ENCODE measurements at regions not wholly inside any gene's neighbourhood (a gene's known extent, or its start where the extent isn't known, plus 50 kb on each side); places are given as distances from the start of the nearest gene placed in this dataset.
A peak's percentile ranks its signal among the peaks of the same experiment; 100 is the strongest.
"Not testable (repeated sequence)": the region's sequence is repeated elsewhere in the genome, so short reads cannot be mapped to it uniquely, and the experiment has no call there.

DNA sequence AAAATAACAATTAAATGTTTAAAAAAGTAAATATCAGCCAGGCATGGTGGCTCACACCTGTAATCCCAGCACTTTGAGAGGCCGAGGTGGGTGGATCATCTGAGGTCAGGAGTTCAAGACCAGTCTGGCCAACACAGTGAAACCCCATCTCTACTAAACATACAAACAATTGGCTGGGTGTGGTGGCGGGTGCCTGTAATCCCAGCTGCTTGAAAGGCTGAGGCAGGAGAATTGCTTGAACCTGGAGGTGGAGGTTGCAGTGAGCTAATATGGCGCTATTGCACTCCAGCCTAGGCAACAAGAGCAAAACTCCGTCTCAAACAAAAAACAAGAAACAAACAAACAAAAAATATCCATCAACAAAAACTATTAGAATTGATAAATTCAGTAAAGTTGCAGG lies 77.5 kb downstream of the SNX5 start:
- not testable (repeated sequence) for DNase-seq (ENCODE audit: low read depth)

GRCh38 chr20:17890330-17890729 lies 78.3 kb downstream of the SNX5 start:
- no peak for DNase-seq (ENCODE audit: low read depth)

GRCh38 chr20:17889226-17889625 lies 79.4 kb downstream of the SNX5 start:
- no peak for DNase-seq (ENCODE audit: low read depth)

DNA sequence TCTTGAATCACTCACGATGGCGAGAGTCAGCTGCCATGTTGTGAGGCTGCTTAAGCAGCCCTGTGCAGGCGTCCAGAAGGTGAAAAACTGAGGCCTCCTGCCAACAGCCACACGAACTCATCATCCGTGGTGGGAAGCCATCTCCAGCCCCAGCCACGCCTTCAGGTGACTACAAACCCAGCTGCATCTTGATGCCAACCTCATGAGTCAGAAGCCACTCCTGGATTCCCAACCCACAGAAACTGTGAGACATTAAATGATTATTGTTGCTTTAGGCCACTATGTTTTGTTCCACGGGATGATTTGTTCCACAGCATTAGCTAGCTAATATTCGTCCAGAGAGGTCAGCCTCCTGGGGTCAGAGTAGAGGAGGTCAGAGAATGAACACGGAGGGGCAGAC lies 80.5 kb downstream of the SNX5 start:
- DNase-seq (ENCODE audit: low read depth): no peak

GRCh38 chr20:17887331-17888030 lies 81.1 kb downstream of the SNX5 start:
- no peak for DNase-seq (ENCODE audit: low read depth)

GRCh38 chr20:17885544-17885943 lies 83.0 kb downstream of the SNX5 start:
- no peak for DNase-seq (ENCODE audit: low read depth)

DNA sequence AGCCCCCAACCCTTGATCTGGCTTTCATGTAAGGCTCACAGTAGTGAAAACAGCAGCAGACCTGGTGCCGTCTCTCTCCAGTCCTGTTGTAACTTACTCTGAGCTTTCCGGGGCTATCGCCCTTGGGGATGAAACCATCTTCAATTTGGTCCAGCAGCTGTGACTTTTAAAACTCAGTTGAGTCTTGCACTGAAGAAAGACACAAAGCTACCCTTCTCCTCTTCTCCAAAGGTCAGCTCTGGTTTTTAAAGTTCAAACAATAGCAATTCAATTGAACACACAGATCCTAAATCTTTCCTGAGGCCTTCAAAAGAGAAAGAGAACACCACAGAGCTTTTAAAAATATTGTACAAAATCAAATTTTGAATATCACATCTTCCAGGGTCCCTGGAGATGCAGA lies 83.5 kb downstream of the SNX5 start:
- no peak for DNase-seq (ENCODE audit: low read depth)

DNA sequence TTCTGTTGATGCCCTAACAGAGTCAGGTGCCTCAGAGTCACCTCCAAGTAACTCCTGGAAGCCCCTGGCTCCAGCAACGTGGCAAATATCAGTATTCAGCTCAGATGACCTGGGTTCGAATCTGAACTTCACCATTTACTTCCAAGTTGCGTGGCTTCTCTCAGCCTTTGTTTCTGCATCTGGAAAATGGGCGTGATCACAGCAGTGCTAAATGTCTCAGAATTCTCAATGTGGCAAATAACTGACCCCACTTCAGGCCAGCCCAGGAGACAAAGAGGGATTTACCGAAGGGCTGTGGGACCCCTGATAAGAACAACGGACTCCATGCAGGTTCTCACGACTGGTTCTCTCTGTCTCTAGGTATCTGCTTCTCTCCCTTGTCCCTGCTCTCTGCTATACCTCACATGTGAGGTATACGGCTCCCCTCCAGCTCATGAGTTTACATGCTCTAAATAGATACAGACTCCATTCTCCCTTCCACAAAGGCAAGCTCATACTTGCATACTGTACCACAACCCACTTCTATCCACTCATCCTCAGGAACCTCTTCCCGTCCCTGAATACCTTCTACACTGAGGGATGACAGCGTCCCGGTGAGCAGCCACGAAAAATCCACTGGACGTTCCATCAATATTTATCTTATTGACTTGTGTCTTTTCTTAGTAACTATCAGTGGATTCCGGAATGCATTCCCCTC lies 84.1 kb downstream of the SNX5 start:
- DNase-seq (ENCODE audit: low read depth): no peak

DNA sequence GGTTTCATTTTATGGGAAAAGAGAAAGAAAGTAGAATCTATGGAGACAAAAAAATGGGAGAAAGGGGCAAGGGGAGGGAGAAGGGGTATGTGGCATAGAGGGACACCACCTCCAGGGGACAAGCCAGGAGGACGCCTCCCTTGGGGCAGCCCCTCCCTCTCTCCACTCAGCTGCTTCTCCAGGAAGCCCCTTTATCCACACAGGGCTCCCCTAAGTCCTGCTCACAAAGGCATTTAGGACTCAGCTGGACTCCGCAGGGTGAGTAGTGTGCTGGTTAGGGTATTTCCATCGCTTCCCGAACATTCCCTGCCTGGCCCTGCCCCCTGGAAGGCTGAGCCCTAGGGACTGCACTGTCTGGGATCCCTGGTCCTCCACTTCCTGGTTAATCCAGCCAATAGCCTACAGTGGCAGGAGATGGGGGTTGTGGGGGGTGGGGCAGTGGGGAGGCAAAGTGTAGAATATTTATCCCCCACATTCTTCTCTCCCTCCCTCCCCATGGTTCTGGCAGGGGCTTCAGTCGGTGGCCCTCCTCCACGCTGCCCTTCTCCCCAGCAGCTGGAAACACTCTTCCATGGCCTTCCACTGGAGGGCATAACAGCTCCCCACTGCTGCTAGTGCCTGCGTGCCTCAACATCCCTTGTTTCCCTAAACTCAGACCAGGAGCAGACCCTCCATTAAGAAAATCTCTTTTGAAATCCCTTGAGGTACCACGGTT lies 84.8 kb downstream of the SNX5 start:
- no peak for DNase-seq (ENCODE audit: low read depth)

DNA sequence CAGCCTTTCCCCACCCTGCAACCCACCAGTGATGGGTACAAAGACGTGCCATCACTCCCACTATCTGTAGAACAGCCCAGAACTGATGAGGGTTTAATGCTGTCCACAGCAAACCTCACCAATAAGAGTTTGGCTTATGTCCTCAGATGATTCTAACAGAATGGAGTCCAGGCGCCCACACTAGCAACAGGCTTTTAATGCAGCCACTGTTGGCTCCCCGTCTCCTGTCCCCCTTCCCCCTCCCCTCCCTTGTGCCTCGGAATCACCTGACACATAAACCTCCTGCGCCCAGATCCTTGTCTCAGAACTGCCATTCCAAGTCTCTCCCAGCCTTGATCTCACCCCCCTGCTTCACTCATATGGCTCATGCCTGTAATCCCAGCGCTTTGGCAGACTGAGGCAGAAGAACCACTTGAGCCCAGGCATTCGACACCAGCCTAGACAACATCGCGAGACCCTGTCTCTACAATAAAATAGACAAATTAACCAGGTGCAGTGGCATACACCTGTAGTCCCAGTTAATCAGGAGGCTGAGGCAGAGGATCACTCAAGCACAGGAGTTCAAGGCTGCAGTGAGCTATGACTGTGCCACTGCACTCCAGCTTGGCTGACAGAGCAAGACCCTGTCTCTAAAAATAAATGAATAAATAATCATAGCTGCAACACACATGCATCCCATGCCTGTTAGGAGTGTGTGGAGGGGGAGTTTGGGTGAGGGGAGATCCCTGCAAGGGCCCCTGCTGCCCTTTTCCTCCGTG lies 85.6 kb downstream of the SNX5 start:
- no peak for DNase-seq (ENCODE audit: low read depth)

GRCh38 chr20:17882065-17882833 lies 86.3 kb downstream of the SNX5 start:
- no peak for DNase-seq (ENCODE audit: low read depth)

- DNase-seq (ENCODE audit: low read depth): no peak
These were observed 86.9 kb downstream of the SNX5 start for GRCh38 chr20:17881741-17882064.

DNA sequence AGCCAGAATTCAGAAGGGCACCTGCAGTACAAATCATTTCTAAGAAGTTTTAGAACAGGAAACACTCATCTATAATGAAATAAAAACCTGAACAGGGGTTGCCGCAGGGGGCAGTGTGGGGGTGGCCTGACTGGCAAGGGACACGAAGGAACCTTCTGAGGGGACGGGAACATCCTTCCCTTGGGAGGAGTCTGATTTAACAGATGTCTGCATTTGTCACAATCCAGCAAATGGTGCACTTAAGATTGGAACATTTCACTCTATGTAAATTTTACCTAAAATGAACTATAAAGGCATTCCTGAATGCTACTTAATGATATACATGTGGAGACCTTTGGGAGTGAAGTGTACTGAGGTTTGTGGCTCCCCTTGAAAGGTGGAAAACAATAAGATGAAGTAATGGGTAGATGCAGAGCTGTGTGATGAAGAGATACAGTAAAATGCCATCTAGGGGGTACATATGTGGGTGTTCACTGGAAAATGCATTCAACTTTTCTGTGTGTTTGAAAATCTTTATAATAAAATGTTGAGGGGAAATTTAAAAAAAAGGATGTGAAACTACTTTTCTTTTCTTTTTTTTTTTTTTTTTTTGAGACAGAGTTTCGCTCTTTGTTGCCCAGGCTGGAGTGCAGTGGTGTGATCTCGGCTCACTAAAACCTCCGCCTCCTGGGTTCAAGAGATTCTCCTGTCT lies 89.5 kb downstream of the SNX5 start:
- DNase-seq (ENCODE audit: low read depth): no peak

DNA sequence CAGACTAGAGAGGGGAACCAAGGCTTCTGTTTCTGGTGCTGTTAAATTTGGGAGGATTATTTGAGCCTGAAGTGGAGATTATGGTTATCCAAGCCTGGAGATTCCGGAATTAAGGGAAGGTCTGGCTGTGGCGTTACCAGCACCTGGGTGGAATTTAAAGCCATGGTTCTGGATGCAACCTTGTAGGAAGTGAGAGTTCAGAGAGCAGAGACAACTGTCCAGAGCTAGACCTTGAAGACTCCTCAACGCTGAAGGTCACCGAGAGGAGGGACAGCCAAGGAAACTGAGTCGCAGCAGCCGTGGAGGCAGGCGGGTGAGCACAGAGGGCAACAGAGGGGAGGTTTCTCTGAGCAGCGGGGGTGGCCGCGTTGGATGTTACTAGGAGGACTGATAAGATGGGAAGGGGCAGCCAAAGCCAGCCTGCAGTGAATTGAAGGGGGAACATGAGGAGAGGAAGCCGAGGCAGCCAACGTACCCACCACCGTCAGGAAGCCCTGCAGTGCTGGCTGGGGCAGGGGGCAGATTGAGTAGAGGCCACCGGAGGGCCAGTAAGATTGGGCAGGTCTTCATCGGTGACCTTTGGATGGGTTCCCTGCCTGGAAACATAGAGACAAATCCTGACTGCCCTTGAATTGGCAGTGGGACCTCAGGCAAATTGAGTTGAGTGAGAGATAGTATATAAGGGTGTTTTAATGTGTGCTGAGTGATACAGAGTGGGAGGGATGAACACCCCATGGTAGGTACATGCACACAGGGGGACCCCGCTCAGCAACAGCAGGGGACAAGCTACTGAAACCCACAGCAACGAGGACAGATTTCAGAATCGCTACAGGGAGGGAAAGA lies 90.3 kb downstream of the SNX5 start:
- no peak for DNase-seq (ENCODE audit: low read depth)

- DNase-seq (ENCODE audit: low read depth): no peak
These were observed 92.6 kb downstream of the SNX5 start for GRCh38 chr20:17875981-17876385.

- peak; percentile 28 for DNase-seq (ENCODE audit: low read depth)
These were observed 93.3 kb downstream of the SNX5 start for GRCh38 chr20:17875106-17875980.

DNA sequence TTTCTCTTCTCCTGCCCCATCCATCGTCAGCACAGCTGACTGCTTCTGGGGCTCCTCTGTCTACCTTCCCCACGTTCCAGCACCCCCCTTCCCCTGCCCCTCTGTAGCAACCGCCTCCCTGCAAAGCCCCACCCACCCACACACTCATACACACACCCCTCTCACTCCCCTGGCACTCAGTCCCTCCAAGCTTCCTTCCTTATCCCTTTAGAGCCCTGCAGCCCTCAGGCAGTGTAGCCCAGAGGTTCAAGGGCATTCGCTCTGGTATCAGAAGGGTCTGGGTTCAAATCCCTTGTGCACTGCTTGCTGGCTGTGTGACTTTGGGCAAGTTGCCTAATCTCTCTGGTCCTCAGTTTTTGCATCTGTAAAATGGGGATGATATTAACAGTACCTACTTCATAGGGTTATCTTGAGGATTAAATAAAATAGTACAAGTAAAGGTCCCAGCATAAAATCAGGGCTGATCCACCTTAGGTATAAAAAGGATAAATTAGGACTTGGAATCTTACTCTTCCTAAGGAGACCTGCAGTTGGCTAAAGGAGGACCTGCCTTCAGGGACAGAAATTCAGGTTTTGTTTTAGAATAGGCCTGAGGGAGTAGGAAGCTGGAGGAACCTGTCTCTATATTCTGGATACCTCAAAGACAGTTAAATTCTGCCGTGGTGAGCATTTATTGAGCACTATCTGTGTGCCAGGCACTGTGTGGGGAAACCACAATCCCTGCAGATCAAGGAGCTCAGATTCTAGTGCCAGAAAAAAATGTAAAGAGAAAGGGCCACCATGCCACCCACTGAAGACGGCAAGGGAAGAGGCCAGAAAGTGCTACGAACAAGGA lies 94.1 kb downstream of the SNX5 start:
- no peak for DNase-seq (ENCODE audit: low read depth)
